HG03432 (cell line): ENCODE measurements at regions not wholly inside any gene's neighbourhood (a gene's known extent, or its start where the extent isn't known, plus 50 kb on each side); places are given as distances from the start of the nearest gene placed in this dataset.
"Not testable (repeated sequence)": the region's sequence is repeated elsewhere in the genome, so short reads cannot be mapped to it uniquely, and the experiment has no call there.

Source experiments
- ATAC-seq: cut with Tn5 transposase; IDR thresholded peaks from one replicate; pipeline ENCODE4 v1.9.1; 2021; ENCODE audit warnings: mild to moderate bottlenecking, moderate library complexity; ENCODE audit not compliant: unreplicated experiment

DNA sequence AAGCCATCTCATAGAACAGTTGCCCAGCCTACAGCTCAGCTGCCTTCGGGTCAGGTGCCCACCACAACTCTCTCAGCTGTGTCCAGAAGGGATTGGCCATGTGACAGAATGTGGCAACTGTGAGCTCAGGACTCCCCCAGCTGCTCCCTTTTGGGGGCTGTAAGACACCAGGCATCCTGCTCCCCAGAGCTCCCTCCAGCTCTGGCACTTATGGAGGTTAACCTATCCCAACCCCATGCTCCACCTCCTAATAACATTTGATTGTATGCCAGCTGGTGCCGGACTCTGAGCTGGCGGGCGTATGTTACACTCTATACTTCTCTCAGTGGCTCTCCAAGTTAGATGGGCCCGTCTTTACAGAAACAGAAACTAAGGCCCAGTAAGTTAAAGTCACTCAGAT, 222.8 kb downstream of the FAM43A start:
- no peak for ATAC-seq

- ATAC-seq = no peak
Observed at GRCh38 chr3:194908972-194909371, 223.3 kb downstream of the FAM43A start.

- ATAC-seq = no peak
Observed at GRCh38 chr3:194910414-194910984, 224.8 kb downstream of the FAM43A start.

DNA sequence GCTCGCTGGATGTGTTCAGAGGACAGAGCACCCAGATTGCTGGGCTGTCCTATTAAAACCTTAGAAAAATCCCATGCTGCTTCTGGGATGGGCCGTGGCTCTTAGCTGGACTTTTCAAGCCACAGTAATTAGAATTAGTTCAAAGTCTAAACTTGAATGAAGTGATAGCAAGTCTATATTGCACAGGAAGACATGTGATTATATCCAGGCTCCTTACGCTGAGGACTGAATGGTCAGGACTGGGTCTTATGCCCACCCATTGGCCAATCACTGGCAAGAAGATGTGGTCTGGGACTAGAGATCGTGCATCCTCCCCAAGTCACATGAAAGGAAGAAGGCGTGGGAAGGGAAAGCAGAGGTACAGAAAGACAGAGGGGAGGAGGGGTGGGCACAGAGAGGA, 227.6 kb downstream of the FAM43A start:
- no peak for ATAC-seq

DNA sequence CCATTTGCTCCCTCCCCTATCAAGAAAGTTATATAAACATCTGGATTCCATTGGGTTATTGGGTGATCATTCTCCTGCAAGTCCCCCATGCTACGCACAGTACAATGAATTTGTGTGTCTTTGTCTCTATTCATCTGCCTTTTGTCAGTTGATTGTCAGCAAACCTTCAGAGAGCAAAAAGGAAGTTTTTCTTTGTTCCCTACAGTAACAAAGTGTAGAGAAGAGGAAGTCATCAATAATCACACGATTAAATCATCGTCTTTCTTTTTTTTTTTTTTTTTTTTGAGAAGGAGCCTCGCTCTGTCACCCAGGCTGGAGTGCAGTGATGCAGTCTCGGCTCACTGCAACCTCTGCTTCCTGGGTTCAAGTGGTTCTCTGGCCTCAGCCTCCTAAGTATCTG, 239.2 kb downstream of the FAM43A start:
- ATAC-seq = not testable (repeated sequence)

- ATAC-seq = no peak
Observed at GRCh38 chr3:194925614-194926013, 239.9 kb downstream of the FAM43A start.

DNA sequence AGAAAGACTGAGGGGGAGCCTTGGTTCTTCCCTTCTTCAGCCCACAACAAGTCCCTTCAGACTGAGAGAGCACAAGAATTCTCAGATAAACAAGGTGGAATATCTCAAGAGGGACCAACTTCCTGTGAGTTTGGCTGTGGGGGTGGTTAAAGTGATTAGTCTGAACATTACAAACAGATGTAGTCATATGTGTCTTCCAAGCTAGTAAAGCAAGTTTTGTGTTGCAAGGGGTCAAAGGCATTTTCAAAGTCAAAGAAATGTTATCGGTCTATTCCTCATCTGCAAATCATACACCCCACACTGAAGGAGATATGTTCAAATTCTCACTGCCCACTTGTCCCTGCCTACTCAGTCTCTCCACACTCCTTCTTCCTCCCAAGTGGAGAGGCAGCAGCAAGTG, 242.5 kb downstream of the FAM43A start:
- ATAC-seq = no peak

GRCh38 chr3:194928831-194929577, 243.3 kb downstream of the FAM43A start:
- no peak for ATAC-seq

DNA sequence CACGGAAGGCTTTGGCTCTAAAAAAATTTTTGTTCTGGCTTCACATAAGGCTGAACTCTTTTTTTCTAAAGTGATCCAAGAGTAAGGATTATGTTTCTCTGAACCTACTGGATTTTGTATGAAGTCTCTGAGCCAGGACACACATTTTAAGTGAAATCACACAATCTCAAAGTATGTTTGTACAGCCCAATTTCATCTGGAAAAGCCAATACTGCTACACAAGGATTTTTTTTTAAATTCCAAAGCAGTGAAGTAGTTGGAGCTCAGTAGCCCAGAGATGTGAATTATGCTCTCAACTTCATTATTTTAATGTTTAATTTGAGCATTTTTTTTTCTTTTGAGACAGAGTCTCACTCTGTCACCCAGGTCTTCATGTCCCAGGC, 243.9 kb downstream of the FAM43A start:
- no peak for ATAC-seq

GRCh38 chr3:194930377-194931204, 244.9 kb downstream of the FAM43A start:
- no peak for ATAC-seq

DNA sequence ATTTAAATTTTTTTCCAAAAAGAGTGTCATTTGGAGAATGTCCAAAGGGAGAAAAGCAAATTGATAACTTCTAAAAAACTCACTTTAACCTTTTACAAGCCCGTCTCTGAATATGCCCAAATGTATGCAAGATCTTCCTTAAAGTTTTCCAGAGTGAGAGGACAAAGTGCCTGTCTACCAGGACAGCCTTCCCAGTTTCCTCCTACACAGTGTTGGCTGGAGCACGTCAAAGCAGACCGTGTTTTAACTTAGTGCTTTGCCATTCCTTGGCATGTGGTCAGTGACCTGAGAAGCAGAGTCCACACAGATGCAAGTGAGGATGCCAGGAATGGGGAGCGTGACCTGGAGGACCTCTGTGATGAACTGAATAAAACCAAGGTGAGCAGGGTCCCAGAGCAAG, 245.7 kb downstream of the FAM43A start:
- no peak for ATAC-seq

- no peak for ATAC-seq
Observed at GRCh38 chr3:194931865-194932264, 246.2 kb downstream of the FAM43A start.

- ATAC-seq = no peak
Observed at GRCh38 chr3:194933465-194933864, 247.8 kb downstream of the FAM43A start.

- no peak for ATAC-seq
Observed at GRCh38 chr3:194935061-194935460, 249.4 kb downstream of the FAM43A start.

DNA sequence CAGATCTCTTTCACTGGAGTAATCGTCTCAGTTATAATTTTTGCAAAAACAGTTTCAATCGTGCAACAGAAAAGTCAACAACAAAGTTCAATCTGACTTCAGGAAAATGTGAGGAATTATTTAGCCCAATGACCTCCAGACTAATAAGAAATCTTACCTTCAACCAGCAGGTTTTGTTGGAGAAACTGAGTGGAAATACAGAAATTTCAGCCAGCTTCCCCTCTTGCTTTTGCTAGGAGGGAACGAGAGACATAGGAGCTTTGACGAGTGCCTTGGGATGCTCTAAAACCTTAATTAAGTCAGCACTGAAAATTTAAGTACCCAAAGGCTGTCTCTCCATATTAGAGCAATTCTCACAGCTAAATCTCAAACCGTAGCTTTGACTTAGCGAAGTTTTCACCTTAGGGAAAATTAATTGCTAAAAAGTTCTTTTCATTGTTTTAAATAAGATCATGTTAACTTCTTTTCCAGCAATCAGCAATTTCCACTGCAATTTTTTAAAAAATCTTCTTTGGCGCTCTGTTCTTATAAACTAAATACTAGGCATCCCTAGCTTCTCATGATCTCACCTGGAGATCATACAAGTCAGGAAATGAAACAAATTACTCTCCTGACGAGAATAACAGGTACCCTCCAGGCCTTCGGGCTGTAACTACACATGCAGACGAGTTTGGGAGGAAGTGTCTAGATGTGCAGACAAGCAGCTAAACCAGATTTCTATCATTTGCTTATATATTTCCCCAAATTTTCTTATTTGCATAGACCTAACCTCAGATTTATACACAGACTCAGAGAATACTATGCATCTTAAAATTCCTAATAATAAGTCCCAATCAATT, 250.2 kb downstream of the FAM43A start:
- ATAC-seq = no peak

DNA sequence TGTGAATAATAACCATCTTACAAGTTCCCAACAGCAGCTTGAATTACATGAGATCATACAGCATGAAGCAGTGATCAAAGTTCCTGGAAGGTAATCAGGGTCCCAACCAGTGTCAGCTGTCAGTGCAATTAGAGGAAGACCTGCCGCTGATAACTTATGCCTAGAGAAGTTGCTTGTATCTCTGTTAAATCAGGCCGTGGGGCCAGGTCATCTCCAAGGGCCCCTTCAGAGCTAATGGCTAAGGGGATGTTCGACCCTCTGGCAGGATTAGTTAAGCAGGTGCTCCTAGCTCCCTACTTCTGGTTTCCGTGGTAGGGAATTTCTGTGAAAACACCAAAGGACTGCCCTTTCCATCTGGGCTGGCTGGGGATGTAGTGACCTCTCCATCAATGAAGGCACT, 251.0 kb downstream of the FAM43A start:
- ATAC-seq = no peak

- no peak for ATAC-seq
Observed at GRCh38 chr3:194937144-194937543, 251.5 kb downstream of the FAM43A start.

GRCh38 chr3:194937882-194938321, 252.2 kb downstream of the FAM43A start:
- no peak for ATAC-seq

GRCh38 chr3:194938845-194939531, 253.3 kb downstream of the FAM43A start:
- no peak for ATAC-seq

- ATAC-seq = no peak
Observed at GRCh38 chr3:194939532-194939909, 253.8 kb downstream of the FAM43A start.
